ENCODE measurements at regions not wholly inside any gene's neighbourhood (a gene's known extent, or its start where the extent isn't known, plus 50 kb on each side); places are given as distances from the start of the nearest gene placed in this dataset.

- TF ChIP-seq E2F4 (IDR thresholded peaks at IDR 0.05; ENCODE audit: low read depth, low read length) (no peak), ZNF217 (IDR thresholded peaks at IDR 0.05) (no peak), CREB1 (IDR thresholded peaks at IDR 0.05; ENCODE audit: low read depth) (no peak), EGR1 (IDR thresholded peaks at IDR 0.05; ENCODE audit: borderline replicate concordance in 1 of 2, low read depth in 2 of 2, low read length in 2 of 2) (no peak), EZH2 (IDR thresholded peaks at IDR 0.05; ENCODE audit: borderline replicate concordance, control insufficient read depth, low read depth, low read length) (no peak), BRCA1 (IDR thresholded peaks at IDR 0.05; ENCODE audit: low read depth, low read length) (no peak), POLR2A (IDR thresholded peaks at IDR 0.05; ENCODE audit: low read depth, low read length) (no peak), ATF2 (IDR thresholded peaks at IDR 0.05; ENCODE audit: low read length) (no peak), CEBPB (IDR thresholded peaks at IDR 0.05; ENCODE audit: borderline replicate concordance in 1 of 2, low read depth in 2 of 2, low read length in 2 of 2) (no peak), POLR2AphosphoS5 (IDR thresholded peaks at IDR 0.05; ENCODE audit: low read length) (no peak), SMARCA5 (IDR thresholded peaks at IDR 0.05) (no peak), RFX5 (IDR thresholded peaks at IDR 0.05; ENCODE audit: low read depth, low read length) (no peak), TCF12 (IDR thresholded peaks at IDR 0.05; ENCODE audit: low read depth, low read length) (no peak)
- TF ChIP-seq, protein P1, sequence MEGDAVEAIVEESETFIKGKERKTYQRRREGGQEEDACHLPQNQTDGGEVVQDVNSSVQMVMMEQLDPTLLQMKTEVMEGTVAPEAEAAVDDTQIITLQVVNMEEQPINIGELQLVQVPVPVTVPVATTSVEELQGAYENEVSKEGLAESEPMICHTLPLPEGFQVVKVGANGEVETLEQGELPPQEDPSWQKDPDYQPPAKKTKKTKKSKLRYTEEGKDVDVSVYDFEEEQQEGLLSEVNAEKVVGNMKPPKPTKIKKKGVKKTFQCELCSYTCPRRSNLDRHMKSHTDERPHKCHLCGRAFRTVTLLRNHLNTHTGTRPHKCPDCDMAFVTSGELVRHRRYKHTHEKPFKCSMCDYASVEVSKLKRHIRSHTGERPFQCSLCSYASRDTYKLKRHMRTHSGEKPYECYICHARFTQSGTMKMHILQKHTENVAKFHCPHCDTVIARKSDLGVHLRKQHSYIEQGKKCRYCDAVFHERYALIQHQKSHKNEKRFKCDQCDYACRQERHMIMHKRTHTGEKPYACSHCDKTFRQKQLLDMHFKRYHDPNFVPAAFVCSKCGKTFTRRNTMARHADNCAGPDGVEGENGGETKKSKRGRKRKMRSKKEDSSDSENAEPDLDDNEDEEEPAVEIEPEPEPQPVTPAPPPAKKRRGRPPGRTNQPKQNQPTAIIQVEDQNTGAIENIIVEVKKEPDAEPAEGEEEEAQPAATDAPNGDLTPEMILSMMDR (IDR thresholded peaks at IDR 0.05 in 2 of 3, conservative IDR thresholded peaks at IDR 0.05 in 1 of 3; ENCODE audit: control insufficient read depth in 2 of 3, extremely low read depth in 1 of 3, insufficient read depth in 1 of 3, low read depth in 3 of 3, low read length in 3 of 3): no peak
Measured at GRCh38 chr1:163656095-163656759, 334.5 kb downstream of the NUF2 start.
